Neuronal stem cell (in vitro differentiated cells): ENCODE measurements at regions not wholly inside any gene's neighbourhood (a gene's known extent, or its start where the extent isn't known, plus 50 kb on each side); places are given as distances from the start of the nearest gene placed in this dataset.

ENCODE experiments used
- DNase-seq: peaks from one replicate; pipeline ENCODE4 v3.0.0-alpha.2; 2013; ENCODE audit warnings: low spot score
- H2AFZ ChIP-seq: one replicate; pipeline ENCODE4 v1.6.1; 2013; ENCODE audit warnings: mild to moderate bottlenecking, low read length, inconsistent platforms
- H2AK5ac ChIP-seq: 2 replicates; pipeline ENCODE4 v1.6.1; 2013; ENCODE audit warnings: low read depth, mild to moderate bottlenecking, inconsistent platforms, low read length, moderate library complexity, mixed read lengths
- H2BK120ac ChIP-seq: 2 replicates; pipeline ENCODE4 v1.6.1; 2013; ENCODE audit warnings: low read depth, mild to moderate bottlenecking, inconsistent platforms, low read length, moderate library complexity, mixed read lengths
- H2BK12ac ChIP-seq: one replicate; pipeline ENCODE4 v1.6.1; 2013; ENCODE audit warnings: low read length, inconsistent platforms
- H2BK15ac ChIP-seq: 2 replicates; pipeline ENCODE4 v1.6.1; 2013; ENCODE audit warnings: mild to moderate bottlenecking, low read length, inconsistent platforms, mixed read lengths
- H2BK5ac ChIP-seq: one replicate; pipeline ENCODE4 v1.6.1; 2013; ENCODE audit warnings: inconsistent platforms, mild to moderate bottlenecking, low read length, moderate library complexity
- H3K14ac ChIP-seq: one replicate; pipeline ENCODE4 v1.6.1; 2013; ENCODE audit warnings: low read length, inconsistent platforms
- H3K18ac ChIP-seq: 2 replicates; pipeline ENCODE4 v1.6.1; 2013; ENCODE audit warnings: low read length, inconsistent platforms
- H3K23ac ChIP-seq: 2 replicates; pipeline ENCODE4 v1.6.1; 2013; ENCODE audit warnings: low read depth, mild to moderate bottlenecking, mixed read lengths, low read length, inconsistent platforms; ENCODE audit not compliant: poor library complexity
- H3K27ac ChIP-seq: replicated peaks from 3 replicates; pipeline ENCODE4 v1.5.1; 2013; ENCODE audit warnings: low read length, inconsistent platforms
- H3K27me3 ChIP-seq, 3 experiments: 2 replicates each; pipeline ENCODE4 v1.6.1; 2013; ENCODE audit warnings: low read length in 3 of 3, mild to moderate bottlenecking in 2 of 3, inconsistent platforms in 1 of 3, low read depth in 1 of 3, mixed read lengths in 1 of 3, moderate library complexity in 1 of 3; ENCODE audit not compliant: control insufficient read depth in 3 of 3, insufficient read depth in 3 of 3
- H3K36me3 ChIP-seq, 2 donors: replicated peaks in 1 of 2; 2 replicates each; pipeline ENCODE4 v1.6.1; 2013; ENCODE audit warnings: low read length in 2 of 2; ENCODE audit not compliant: control insufficient read depth in 2 of 2, insufficient read depth in 2 of 2
- H3K4ac ChIP-seq: 2 replicates; pipeline ENCODE4 v1.6.1; 2013; ENCODE audit warnings: inconsistent platforms, mild to moderate bottlenecking, low read length, moderate library complexity
- H3K4me1 ChIP-seq, 2 donors: 1 replicate in 1 of 2; 2 replicates in 1 of 2; pipeline ENCODE4 v1.6.1; 2013; ENCODE audit warnings: low read length in 2 of 2, low read depth in 1 of 2; ENCODE audit not compliant: control insufficient read depth in 2 of 2, insufficient read depth in 1 of 2
- H3K4me2 ChIP-seq: one replicate; pipeline ENCODE4 v1.6.1; 2013; ENCODE audit warnings: mild to moderate bottlenecking, low read length, inconsistent platforms; ENCODE audit not compliant: insufficient read depth, poor library complexity, severe bottlenecking
- H3K4me3 ChIP-seq, 2 donors: 2 replicates each; pipeline ENCODE4 v1.5.1; 2013; ENCODE audit warnings: low read length in 2 of 2, mild to moderate bottlenecking in 2 of 2, inconsistent platforms in 1 of 2, moderate library complexity in 1 of 2
- H3K79me1 ChIP-seq: one replicate; pipeline ENCODE4 v1.6.1; 2013; ENCODE audit warnings: low read depth, mild to moderate bottlenecking, inconsistent platforms, low read length, moderate library complexity
- H3K9ac ChIP-seq: one replicate; pipeline ENCODE4 v1.6.1; 2013; ENCODE audit warnings: mild to moderate bottlenecking, low read depth, low read length, inconsistent platforms; ENCODE audit not compliant: poor library complexity
- H3K9me3 ChIP-seq, 2 donors: replicated peaks in 1 of 2; 2 replicates each; pipeline versions ENCODE3 to v1.6.1; 2013; ENCODE audit warnings: low read length in 2 of 2, mild to moderate bottlenecking in 2 of 2, inconsistent platforms in 1 of 2, low read depth in 1 of 2, mixed read lengths in 1 of 2, moderate library complexity in 1 of 2; ENCODE audit not compliant: control insufficient read depth in 2 of 2, insufficient read depth in 1 of 2
- H4K8ac ChIP-seq: one replicate; pipeline ENCODE4 v1.6.1; 2013; ENCODE audit warnings: low read depth, mild to moderate bottlenecking, inconsistent platforms, low read length, moderate library complexity
- H4K91ac ChIP-seq: one replicate; pipeline ENCODE4 v1.6.1; 2013; ENCODE audit warnings: low read length, low read depth, mild to moderate bottlenecking, inconsistent platforms; ENCODE audit not compliant: poor library complexity
- WGBS, 2 donors: extraction: QIAGEN DNeasy Blood & Tissue Kit; methylation state at CpG; one replicate each; pipeline ENCODE4 v1.1.7; 2013; ENCODE audit warnings: missing lambda C conversion rate in 2 of 2, mixed read lengths in 1 of 2; ENCODE audit not compliant: insufficient read length in 2 of 2, insufficient replicate concordance in 1 of 2; ENCODE audit errors: extremely low coverage in 2 of 2; 5-methylcytosine and 5-hydroxymethylcytosine counted together

GRCh38 chr1:98454666-98455065 is 206.9 kb upstream of the SNX7 start:
- Histone ChIP-seq H3K36me3 (no peaks in the 10 kb centered on the region), H3K4me1 (peaks cover 4 to 7% of the 10 kb centered on the region in 2 donors), H3K18ac (no peak overlapping the region), H2BK12ac (no peak overlapping the region), H3K14ac (no peak overlapping the region), H3K27ac (peak overlapping the region; percentile 2), H3K4me3 (no peak overlapping the region), H3K9me3 (no peaks in the 10 kb centered on the region), H2BK15ac (no peak overlapping the region), H4K91ac (no peak overlapping the region), H3K4me2 (no peak overlapping the region), H2AFZ (peak overlapping the region; percentile 63), H2AK5ac (no peak overlapping the region), H3K9ac (no peak overlapping the region), H3K4ac (no peak overlapping the region), H3K27me3 (no peaks in the 10 kb centered on the region), H3K79me1 (no peaks in the 10 kb centered on the region), H3K23ac (no peak overlapping the region), H4K8ac (no peak overlapping the region), H2BK120ac (no peak overlapping the region), H2BK5ac (no peak overlapping the region)
- no CpG with 5 or more reads among the region's 4 CpGs for WGBS, 2 donors
- no peak for DNase-seq

GRCh38 chr1:98453066-98453465 is 208.5 kb upstream of the SNX7 start:
- Histone ChIP-seq H4K91ac (no peak overlapping the region), H3K27ac (no peak overlapping the region), H2AFZ (peak overlapping the region; percentile 54), H3K4ac (no peak overlapping the region), H4K8ac (no peak overlapping the region), H3K4me2 (no peak overlapping the region), H3K79me1 (no peaks in the 10 kb centered on the region), H2BK12ac (no peak overlapping the region), H2BK120ac (no peak overlapping the region), H3K4me3 (no peak overlapping the region), H3K18ac (no peak overlapping the region), H2BK5ac (no peak overlapping the region), H3K23ac (no peak overlapping the region), H2BK15ac (no peak overlapping the region), H2AK5ac (no peak overlapping the region), H3K9ac (no peak overlapping the region), H3K4me1 (peaks cover 0 to 7% of the 10 kb centered on the region in 2 donors), H3K36me3 (no peaks in the 10 kb centered on the region), H3K9me3 (no peaks in the 10 kb centered on the region), H3K27me3 (no peaks in the 10 kb centered on the region), H3K14ac (no peak overlapping the region)
- no CpG with 5 or more reads among the region's 1 CpG for WGBS, 2 donors
- no peak for DNase-seq

- H3K23ac ChIP-seq, result no peak overlapping the region
- no peak overlapping the region for H4K91ac ChIP-seq
- no peak overlapping the region for H2BK15ac ChIP-seq
- H3K79me1 ChIP-seq, result no peaks in the 10 kb centered on the region
- no peak overlapping the region for H4K8ac ChIP-seq
- no peak for DNase-seq
- H3K4me1 ChIP-seq, result peaks cover 0 to 7% of the 10 kb centered on the region in 2 donors
- no peaks in the 10 kb centered on the region for H3K27me3 ChIP-seq
- no peak overlapping the region for H3K4me3 ChIP-seq
- H3K27ac ChIP-seq, result no peak overlapping the region
- H2BK12ac ChIP-seq, result no peak overlapping the region
- no peak overlapping the region for H3K18ac ChIP-seq
- no peak overlapping the region for H3K4ac ChIP-seq
- no peak overlapping the region for H3K14ac ChIP-seq
- no peak overlapping the region for H2AK5ac ChIP-seq
- H3K4me2 ChIP-seq, result no peak overlapping the region
- H2AFZ ChIP-seq, result peak overlapping the region; percentile 54
- no peaks in the 10 kb centered on the region for H3K9me3 ChIP-seq
- no peaks in the 10 kb centered on the region for H3K36me3 ChIP-seq
- H2BK5ac ChIP-seq, result no peak overlapping the region
- H2BK120ac ChIP-seq, result no peak overlapping the region
- no CpG with 5 or more reads among the region's 2 CpGs for WGBS, 2 donors
- no peak overlapping the region for H3K9ac ChIP-seq
Measured at GRCh38 chr1:98452162-98452561, 209.4 kb upstream of the SNX7 start.

- Histone ChIP-seq H3K14ac (no peak overlapping the region), H2BK15ac (no peak overlapping the region), H3K4me3 (no peak overlapping the region), H3K4me2 (no peak overlapping the region), H2BK12ac (no peak overlapping the region), H3K4me1 (peaks cover 0 to 3% of the 10 kb centered on the region in 2 donors), H2AK5ac (no peak overlapping the region), H3K27me3 (peaks cover 0 to 7% (median 0%) of the 10 kb centered on the region in 3 experiments), H3K79me1 (no peaks in the 10 kb centered on the region), H3K4ac (no peak overlapping the region), H3K9me3 (no peaks in the 10 kb centered on the region), H3K23ac (no peak overlapping the region), H4K8ac (no peak overlapping the region), H2AFZ (no peak overlapping the region), H2BK120ac (no peak overlapping the region), H3K18ac (no peak overlapping the region), H4K91ac (no peak overlapping the region), H2BK5ac (no peak overlapping the region), H3K36me3 (no peaks in the 10 kb centered on the region), H3K27ac (no peak overlapping the region), H3K9ac (no peak overlapping the region)
- WGBS, 2 donors, result no CpG with 5 or more reads among the region's 1 CpG
- DNase-seq, result no peak
Measured at GRCh38 chr1:98441281-98441680, 220.2 kb upstream of the SNX7 start.
